Progenitor cell of endocrine pancreas (in vitro differentiated cells): ENCODE measurements at regions not wholly inside any gene's neighbourhood (a gene's known extent, or its start where the extent isn't known, plus 50 kb on each side); places are given as distances from the start of the nearest gene placed in this dataset.

Experiments used
- DNase-seq: peaks from one replicate; pipeline ENCODE4 v3.0.0; 2021; ENCODE audit warnings: low spot score; ENCODE audit not compliant: unreplicated experiment
- H3K27ac Mint-ChIP-seq: 2 replicates; pipeline ENCODE4 v1.8.0; 2021; ENCODE audit warnings: mild to moderate bottlenecking, moderate library complexity, mixed read lengths
- H3K27me3 Mint-ChIP-seq: 2 replicates; pipeline ENCODE4 v1.8.0; 2021; ENCODE audit warnings: mixed read lengths
- H3K36me3 Mint-ChIP-seq: 2 replicates; pipeline ENCODE4 v1.8.0; 2022; ENCODE audit warnings: mixed read lengths; ENCODE audit not compliant: insufficient read depth
- H3K4me1 Mint-ChIP-seq: 2 replicates; pipeline ENCODE4 v1.8.0; 2021; ENCODE audit warnings: low read depth, mixed read lengths
- H3K4me3 Mint-ChIP-seq: 2 replicates; pipeline ENCODE4 v1.8.0; 2021; ENCODE audit warnings: low read depth, mild to moderate bottlenecking, moderate library complexity, mixed read lengths
- H3K9me3 Mint-ChIP-seq: 2 replicates; pipeline ENCODE4 v1.8.0; 2021; ENCODE audit warnings: low read depth, mixed read lengths
- CTCF ChIP-seq: fragments of 200-600 bp; sonication (generic); IDR thresholded peaks from one replicate; pipeline ENCODE4 v1.5.0; 2021; ENCODE audit warnings: antibody characterized with exemption, mild to moderate bottlenecking; ENCODE audit not compliant: unreplicated experiment

GRCh38 chr7:145293754-145294153 is 457.9 kb upstream of the TPK1 start:
- no peak for TF ChIP-seq CTCF
- DNase-seq: no peak
- Mint-ChIP-seq H3K27me3 (no peaks in the 10 kb centered on the region), H3K9me3 (no peaks in the 10 kb centered on the region), H3K27ac (no peak overlapping the region), H3K4me3 (no peak overlapping the region), H3K36me3 (no peaks in the 10 kb centered on the region), H3K4me1 (no peaks in the 10 kb centered on the region)

GRCh38 chr7:145293228-145293701 is 457.4 kb upstream of the TPK1 start:
- no peaks in the 10 kb centered on the region for H3K36me3 Mint-ChIP-seq
- H3K27me3 Mint-ChIP-seq: no peaks in the 10 kb centered on the region
- H3K4me1 Mint-ChIP-seq: no peaks in the 10 kb centered on the region
- no peak overlapping the region for H3K27ac Mint-ChIP-seq
- H3K4me3 Mint-ChIP-seq: no peak overlapping the region
- H3K9me3 Mint-ChIP-seq: no peaks in the 10 kb centered on the region
- TF ChIP-seq CTCF: no peak
- DNase-seq: no peak

GRCh38 chr7:145289384-145289783 is 453.5 kb upstream of the TPK1 start:
- Mint-ChIP-seq H3K27me3 (no peaks in the 10 kb centered on the region), H3K4me3 (no peak overlapping the region), H3K9me3 (no peaks in the 10 kb centered on the region), H3K4me1 (no peaks in the 10 kb centered on the region), H3K36me3 (no peaks in the 10 kb centered on the region), H3K27ac (no peak overlapping the region)
- no peak for DNase-seq
- no peak for TF ChIP-seq CTCF

- no peak for TF ChIP-seq CTCF
- H3K27me3 Mint-ChIP-seq: no peaks in the 10 kb centered on the region
- H3K4me3 Mint-ChIP-seq: no peak overlapping the region
- H3K9me3 Mint-ChIP-seq: peaks cover 45% of the 10 kb centered on the region
- no peak overlapping the region for H3K27ac Mint-ChIP-seq
- DNase-seq: no peak
- H3K4me1 Mint-ChIP-seq: no peaks in the 10 kb centered on the region
- no peaks in the 10 kb centered on the region for H3K36me3 Mint-ChIP-seq
Measured at GRCh38 chr7:145276118-145276517, 440.3 kb upstream of the TPK1 start.

GRCh38 chr7:145269418-145270161 is 433.7 kb upstream of the TPK1 start:
- Mint-ChIP-seq H3K36me3 (no peaks in the 10 kb centered on the region), H3K27ac (no peak overlapping the region), H3K9me3 (peaks cover 7% of the 10 kb centered on the region), H3K27me3 (no peaks in the 10 kb centered on the region), H3K4me3 (no peak overlapping the region), H3K4me1 (no peaks in the 10 kb centered on the region)
- DNase-seq: no peak
- no peak for TF ChIP-seq CTCF
